GM18505 (cell line): ENCODE measurements at regions not wholly inside any gene's neighbourhood (a gene's known extent, or its start where the extent isn't known, plus 50 kb on each side); places are given as distances from the start of the nearest gene placed in this dataset.
"Not testable (repeated sequence)": the region's sequence is repeated elsewhere in the genome, so short reads cannot be mapped to it uniquely, and the experiment has no call there.

Experiments used
- ATAC-seq: cut with Tn5 transposase; IDR thresholded peaks from one replicate; pipeline ENCODE4 v1.9.1; 2021; ENCODE audit not compliant: unreplicated experiment
- POLR2A ChIP-seq: IDR thresholded peaks from 4 replicates; pipeline ENCODE4 v1.6.1; 2011; ENCODE audit warnings: borderline replicate concordance; ENCODE audit not compliant: insufficient read depth, insufficient read length; ENCODE audit errors: extremely low read depth

- no peak for ATAC-seq
- TF ChIP-seq POLR2A: no peak
Observed at GRCh38 chr14:46147452-46147851, 504.1 kb downstream of the RPL10L start.

GRCh38 chr14:46147024-46147423 is 504.6 kb downstream of the RPL10L start:
- TF ChIP-seq POLR2A: no peak
- ATAC-seq: no peak

GRCh38 chr14:46140445-46140844 is 511.1 kb downstream of the RPL10L start:
- no peak for ATAC-seq

DNA sequence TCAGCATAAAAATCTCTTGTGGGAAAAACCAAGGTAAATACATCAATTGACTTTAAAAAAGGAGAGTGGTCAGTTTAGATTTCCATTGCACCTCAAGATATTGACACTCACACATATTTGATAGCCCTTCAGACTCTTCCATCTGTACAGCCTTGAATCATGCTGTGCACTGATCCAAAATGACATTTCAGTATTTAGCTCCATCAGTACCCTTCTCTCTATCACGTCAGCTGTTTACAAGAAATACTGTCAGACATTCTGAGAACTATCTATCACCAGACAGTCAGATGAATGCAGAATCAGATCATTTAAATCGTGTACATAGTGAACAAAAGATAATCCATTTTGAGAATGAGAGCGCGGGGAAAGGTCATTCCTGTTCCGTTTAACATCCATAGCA is 511.9 kb downstream of the RPL10L start:
- ATAC-seq: no peak
- no peak for TF ChIP-seq POLR2A

More at GRCh38 chr14:46140445-46140844, 511.1 kb downstream of the RPL10L start:
- TF ChIP-seq POLR2A: no peak

- no peak for ATAC-seq
- no peak for TF ChIP-seq POLR2A
Observed at GRCh38 chr14:46137786-46138185, 513.8 kb downstream of the RPL10L start.

DNA sequence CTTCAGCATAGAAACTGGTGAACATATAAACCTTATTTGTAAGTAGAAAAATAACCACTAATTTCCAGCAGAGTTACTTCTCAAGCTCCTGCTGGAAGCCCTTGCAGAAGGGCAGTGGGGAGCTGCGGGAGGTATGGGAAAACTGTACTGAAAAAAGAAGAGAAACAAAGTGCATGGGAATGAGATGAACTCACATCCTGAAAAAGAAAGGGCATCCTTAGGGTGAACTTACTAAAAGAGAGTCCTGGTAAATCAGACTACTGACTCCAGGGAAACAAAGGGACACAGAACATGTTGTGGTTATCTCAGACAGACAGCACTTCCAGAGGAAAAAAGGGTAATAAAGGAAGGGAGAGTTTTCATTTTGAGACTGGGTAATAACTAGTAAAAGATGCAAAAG is 515.1 kb downstream of the RPL10L start:
- TF ChIP-seq POLR2A: no peak
- no peak for ATAC-seq

GRCh38 chr14:46108228-46108627 is 543.4 kb downstream of the RPL10L start:
- no peak for TF ChIP-seq POLR2A

DNA sequence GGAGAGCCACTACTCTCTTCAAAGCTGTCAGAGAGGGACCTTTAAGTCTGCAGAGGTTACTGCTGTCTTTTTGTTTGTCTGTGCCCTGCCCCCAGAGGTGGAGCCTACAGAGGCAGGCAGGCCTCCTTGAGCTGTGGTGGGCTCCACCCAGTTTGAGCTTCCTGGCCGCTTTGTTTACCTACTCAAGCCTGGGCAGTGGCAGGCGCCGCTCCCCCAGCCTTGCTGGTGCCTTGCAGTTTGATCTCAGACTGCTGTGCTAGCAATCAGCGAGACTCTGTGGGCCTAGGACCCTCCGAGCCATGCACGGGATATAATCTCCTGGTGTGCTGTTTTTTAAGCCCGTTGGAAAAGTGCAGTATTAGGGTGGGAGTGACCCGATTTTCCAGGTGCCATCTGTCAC is 550.7 kb downstream of the RPL10L start:
- not testable (repeated sequence) for ATAC-seq

More at GRCh38 chr14:46108228-46108627, 543.4 kb downstream of the RPL10L start:
- no peak for ATAC-seq

DNA sequence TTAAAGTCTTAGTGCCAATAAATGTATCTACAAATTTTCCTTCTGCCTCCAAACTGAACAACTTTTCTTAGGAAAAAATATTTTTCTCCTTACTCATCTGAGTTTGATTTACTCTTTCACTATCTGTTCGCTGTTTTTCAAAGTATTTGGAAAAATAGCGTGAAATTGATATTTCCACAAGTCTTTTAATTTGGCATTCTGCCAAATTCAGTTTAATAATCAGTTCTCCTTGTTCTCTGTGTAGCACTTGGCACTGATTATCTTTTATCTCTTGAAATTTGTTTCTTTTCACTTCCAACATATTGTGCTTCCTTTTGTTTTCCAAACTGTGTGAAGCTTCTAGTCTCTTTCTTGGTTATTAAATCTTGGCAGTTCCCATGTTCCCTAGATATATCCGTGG is 559.8 kb downstream of the RPL10L start:
- no peak for TF ChIP-seq POLR2A

DNA sequence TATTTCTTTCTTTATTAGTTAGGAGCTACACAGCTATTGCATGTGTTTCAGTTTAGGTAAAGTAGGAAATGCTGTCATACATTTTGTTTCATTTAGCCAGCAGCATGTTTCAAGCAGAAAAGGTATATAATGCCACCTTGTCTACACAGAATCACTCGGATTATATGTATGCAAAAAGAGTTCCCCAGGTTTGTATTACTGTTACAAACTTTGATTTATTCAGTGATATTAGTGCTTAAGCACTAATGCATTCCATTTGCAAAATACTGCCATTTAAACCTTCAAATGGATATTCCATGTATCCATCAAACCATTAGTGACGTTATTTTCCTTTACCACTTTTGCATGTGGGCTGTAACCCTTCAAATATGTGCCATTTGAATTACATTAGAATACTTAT is 564.0 kb downstream of the RPL10L start:
- ATAC-seq: no peak
- TF ChIP-seq POLR2A: no peak

More for the DNA sequence above, 559.8 kb downstream of the RPL10L start:
- no peak for ATAC-seq

GRCh38 chr14:46074061-46074460 is 577.5 kb downstream of the RPL10L start:
- ATAC-seq: no peak
- TF ChIP-seq POLR2A: no peak

DNA sequence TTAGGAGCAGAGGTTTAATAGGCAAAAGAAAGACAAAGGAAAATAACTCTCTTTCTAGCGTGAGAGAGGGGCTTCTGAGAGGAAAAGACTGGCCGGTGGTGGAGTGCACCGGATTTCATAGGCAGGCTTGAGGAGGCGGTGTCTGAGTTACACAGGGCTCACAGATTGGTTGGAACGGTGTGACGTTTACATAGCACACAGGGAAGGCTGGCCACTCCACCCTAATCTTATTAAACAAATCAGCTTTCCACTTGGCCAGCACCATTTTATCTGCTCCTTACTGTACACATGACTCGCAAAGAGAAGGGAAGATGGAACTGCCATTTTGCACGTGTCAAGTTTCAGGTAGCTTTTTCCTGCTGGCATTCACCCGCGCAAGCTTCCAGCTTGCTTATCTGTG is 587.7 kb downstream of the RPL10L start:
- no peak for ATAC-seq
- no peak for TF ChIP-seq POLR2A

GRCh38 chr14:46058964-46059563 is 592.5 kb downstream of the RPL10L start:
- TF ChIP-seq POLR2A: no peak
- ATAC-seq: no peak

GRCh38 chr14:46057799-46058198 is 593.8 kb downstream of the RPL10L start:
- TF ChIP-seq POLR2A: no peak
- no peak for ATAC-seq

DNA sequence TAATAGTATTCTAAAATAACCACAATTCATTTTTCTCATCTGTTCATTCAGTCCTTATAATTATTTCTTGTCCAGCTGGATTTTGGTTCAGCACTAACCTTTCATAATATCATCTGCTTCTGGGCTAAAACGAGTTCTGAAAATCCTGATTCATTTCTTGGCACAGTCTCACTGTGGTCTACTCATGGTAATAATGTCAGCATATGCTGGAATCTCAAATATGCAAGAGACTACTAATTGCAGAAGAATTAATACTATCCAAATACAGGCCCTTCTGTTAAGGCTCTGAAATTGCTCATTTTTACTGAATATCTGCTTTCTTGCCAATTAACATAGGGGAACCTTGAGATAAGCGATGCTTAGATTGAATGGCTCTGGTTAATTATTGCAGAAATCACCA is 597.1 kb downstream of the RPL10L start:
- no peak for ATAC-seq
- no peak for TF ChIP-seq POLR2A
